Breast epithelium (tissue), 3 donors: ENCODE measurements at regions not wholly inside any gene's neighbourhood (a gene's known extent, or its start where the extent isn't known, plus 50 kb on each side); places are given as distances from the start of the nearest gene placed in this dataset.
"Not testable (repeated sequence)": the region's sequence is repeated elsewhere in the genome, so short reads cannot be mapped to it uniquely, and the experiment has no call there.

Source experiments
- POLR2A ChIP-seq: fragments of 450-650 bp; IDR thresholded peaks from one replicate; pipeline ENCODE4 v1.6.1; 2016; ENCODE audit warnings: antibody characterized with exemption, mild to moderate bottlenecking, moderate library complexity
- POLR2AphosphoS5 ChIP-seq, 3 donors: sonication (generic); formaldehyde crosslinking; IDR thresholded peaks; one replicate each; pipeline ENCODE4 v1.6.1; 2017; ENCODE audit warnings: antibody characterized with exemption in 3 of 3
- TF ChIP-seq, protein P1 (sequence below), 3 donors: fragments of 450-650 bp; IDR thresholded peaks; one replicate each; pipeline ENCODE4 v1.5.1; 2016 to 2017; ENCODE audit warnings: antibody characterized with exemption in 3 of 3, mild to moderate bottlenecking in 3 of 3, moderate library complexity in 3 of 3

DNA sequence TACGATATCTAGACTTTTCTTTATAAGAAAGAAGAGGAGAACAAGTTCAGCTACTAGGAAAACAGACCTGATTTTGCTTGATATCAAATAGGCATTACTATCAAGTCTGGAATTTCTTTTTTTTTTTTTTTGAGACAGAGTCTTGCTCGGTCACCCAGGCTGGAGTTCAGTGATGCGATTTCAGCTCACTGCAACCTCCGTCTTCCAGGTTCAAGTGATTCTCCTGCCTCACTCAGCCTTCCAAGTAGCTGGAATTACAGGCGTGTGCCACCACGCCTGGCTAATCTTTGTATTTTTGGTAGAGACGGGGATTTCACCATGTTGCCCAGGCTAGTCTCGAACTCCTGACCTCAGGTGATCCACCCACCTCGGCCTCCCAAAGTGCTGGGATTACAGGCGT lies 78.8 kb upstream of the KLF4 start:
- TF ChIP-seq, protein P1, sequence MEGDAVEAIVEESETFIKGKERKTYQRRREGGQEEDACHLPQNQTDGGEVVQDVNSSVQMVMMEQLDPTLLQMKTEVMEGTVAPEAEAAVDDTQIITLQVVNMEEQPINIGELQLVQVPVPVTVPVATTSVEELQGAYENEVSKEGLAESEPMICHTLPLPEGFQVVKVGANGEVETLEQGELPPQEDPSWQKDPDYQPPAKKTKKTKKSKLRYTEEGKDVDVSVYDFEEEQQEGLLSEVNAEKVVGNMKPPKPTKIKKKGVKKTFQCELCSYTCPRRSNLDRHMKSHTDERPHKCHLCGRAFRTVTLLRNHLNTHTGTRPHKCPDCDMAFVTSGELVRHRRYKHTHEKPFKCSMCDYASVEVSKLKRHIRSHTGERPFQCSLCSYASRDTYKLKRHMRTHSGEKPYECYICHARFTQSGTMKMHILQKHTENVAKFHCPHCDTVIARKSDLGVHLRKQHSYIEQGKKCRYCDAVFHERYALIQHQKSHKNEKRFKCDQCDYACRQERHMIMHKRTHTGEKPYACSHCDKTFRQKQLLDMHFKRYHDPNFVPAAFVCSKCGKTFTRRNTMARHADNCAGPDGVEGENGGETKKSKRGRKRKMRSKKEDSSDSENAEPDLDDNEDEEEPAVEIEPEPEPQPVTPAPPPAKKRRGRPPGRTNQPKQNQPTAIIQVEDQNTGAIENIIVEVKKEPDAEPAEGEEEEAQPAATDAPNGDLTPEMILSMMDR (IDR thresholded peaks at IDR 0.05) = not testable (repeated sequence)
- not testable (repeated sequence) for TF ChIP-seq POLR2AphosphoS5 (IDR thresholded peaks at IDR 0.05); POLR2A
